NCI-H748 (cell line): ENCODE measurements at regions not wholly inside any gene's neighbourhood (a gene's known extent, or its start where the extent isn't known, plus 50 kb on each side); places are given as distances from the start of the nearest gene placed in this dataset.
"Not testable (repeated sequence)": the region's sequence is repeated elsewhere in the genome, so short reads cannot be mapped to it uniquely, and the experiment has no call there.

Source experiments
- DNase-seq: peaks from one replicate; lab custom pipeline; 2025; ENCODE audit not compliant: unreplicated experiment; lab: John Stamatoyannopoulos, UW

- no peak for DNase-seq
These were observed 57.9 kb downstream of the FANCF start for GRCh38 chr11:22567759-22568158.

GRCh38 chr11:22566293-22566692, 59.3 kb downstream of the FANCF start:
- peak; percentile 3 for DNase-seq

- DNase-seq, result no peak
These were observed 64.3 kb downstream of the FANCF start for GRCh38 chr11:22561283-22561682.

GRCh38 chr11:22559416-22559815, 66.2 kb downstream of the FANCF start:
- DNase-seq, result no peak

- peak; percentile 31 for DNase-seq
These were observed 67.0 kb downstream of the FANCF start for GRCh38 chr11:22558664-22559063.

GRCh38 chr11:22556381-22556780, 69.2 kb downstream of the FANCF start:
- no peak for DNase-seq

GRCh38 chr11:22555881-22556280, 69.7 kb downstream of the FANCF start:
- DNase-seq, result no peak

GRCh38 chr11:22554221-22554620, 71.4 kb downstream of the FANCF start:
- no peak for DNase-seq

- DNase-seq, result no peak
These were observed 72.7 kb downstream of the FANCF start for GRCh38 chr11:22552885-22553284.

GRCh38 chr11:22546746-22547145, 78.9 kb downstream of the FANCF start:
- no peak for DNase-seq

- DNase-seq, result no peak
These were observed 82.4 kb downstream of the FANCF start for GRCh38 chr11:22543261-22543660.

- peak; percentile 18 for DNase-seq
These were observed 85.8 kb downstream of the FANCF start for GRCh38 chr11:22539821-22540256.

- DNase-seq, result no peak
These were observed 89.6 kb downstream of the FANCF start for GRCh38 chr11:22536071-22536470.

- peak; percentile 29 for DNase-seq
These were observed 96.8 kb downstream of the FANCF start for GRCh38 chr11:22528612-22529429.

GRCh38 chr11:22522225-22522624, 103.4 kb downstream of the FANCF start:
- no peak for DNase-seq

- no peak for DNase-seq
These were observed 104.4 kb downstream of the FANCF start for GRCh38 chr11:22521226-22521625.

- no peak for DNase-seq
These were observed 105.1 kb downstream of the FANCF start for GRCh38 chr11:22520521-22520920.

- DNase-seq, result not testable (repeated sequence)
These were observed 107.3 kb downstream of the FANCF start for GRCh38 chr11:22518344-22518743.

- no peak for DNase-seq
These were observed 109.5 kb downstream of the FANCF start for GRCh38 chr11:22516111-22516510.

- no peak for DNase-seq
These were observed 113.2 kb downstream of the FANCF start for GRCh38 chr11:22512457-22512856.

- DNase-seq, result no peak
These were observed 114.9 kb downstream of the FANCF start for GRCh38 chr11:22510741-22511140.

GRCh38 chr11:22510010-22510409, 115.6 kb downstream of the FANCF start:
- no peak for DNase-seq

- no peak for DNase-seq
These were observed 117.0 kb downstream of the FANCF start for GRCh38 chr11:22508665-22509064.
